Right lobe of liver (tissue), 4 donors: ENCODE measurements at regions not wholly inside any gene's neighbourhood (a gene's known extent, or its start where the extent isn't known, plus 50 kb on each side); places are given as distances from the start of the nearest gene placed in this dataset.

Experiments
- CTCF ChIP-seq, 4 donors: fragments of 200-600 bp in 3 of 4; fragments of 450-650 bp in 1 of 4; IDR thresholded peaks; one replicate each; pipeline versions ENCODE4 v1.5.1 to v1.8.0; 2016 to 2022; ENCODE audit warnings: antibody characterized with exemption in 4 of 4, mild to moderate bottlenecking in 2 of 4
- POLR2A ChIP-seq: fragments of 450-650 bp; IDR thresholded peaks from one replicate; pipeline ENCODE4 v1.6.1; 2017; ENCODE audit warnings: antibody characterized with exemption, mild to moderate bottlenecking
- donor health status: DM: no; HTN: no; CAD: no.
- donor health status: DM: no; HTN: no; CAD: no.
- donor health status: DM: no; HTN: yes; CAD: no.

- TF ChIP-seq POLR2A (no peak), CTCF (IDR thresholded peaks at IDR 0.05) (no peak)
These were observed 161.6 kb upstream of the SOX5 start for GRCh38 chr12:24111086-24111485.
